DMS79 (cell line): ENCODE measurements at regions not wholly inside any gene's neighbourhood (a gene's known extent, or its start where the extent isn't known, plus 50 kb on each side); places are given as distances from the start of the nearest gene placed in this dataset.

Experiments used
- DNase-seq: peaks from one replicate; lab custom pipeline; 2025; lab: John Stamatoyannopoulos, UW

DNA sequence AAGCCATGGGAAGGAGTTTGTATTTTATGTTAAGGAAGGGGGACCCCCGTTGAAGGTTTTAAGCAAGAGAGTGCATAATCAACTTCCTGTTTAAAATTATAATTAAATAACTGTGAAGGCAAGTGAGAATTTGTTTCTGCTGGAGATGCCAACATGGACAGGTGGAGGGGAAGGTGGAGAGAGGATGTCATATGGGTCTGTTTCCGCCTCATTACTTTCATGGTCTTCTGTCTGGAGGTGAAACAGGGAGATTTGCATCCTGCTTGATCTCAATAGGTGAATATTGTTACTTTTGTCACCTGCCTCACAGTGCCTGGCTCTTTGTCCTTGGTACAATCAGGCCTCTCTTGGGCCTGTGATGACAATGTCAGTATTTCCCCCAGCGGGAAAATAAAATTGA is 300.6 kb upstream of the LMCD1 start:
- DNase-seq, result no peak

DNA sequence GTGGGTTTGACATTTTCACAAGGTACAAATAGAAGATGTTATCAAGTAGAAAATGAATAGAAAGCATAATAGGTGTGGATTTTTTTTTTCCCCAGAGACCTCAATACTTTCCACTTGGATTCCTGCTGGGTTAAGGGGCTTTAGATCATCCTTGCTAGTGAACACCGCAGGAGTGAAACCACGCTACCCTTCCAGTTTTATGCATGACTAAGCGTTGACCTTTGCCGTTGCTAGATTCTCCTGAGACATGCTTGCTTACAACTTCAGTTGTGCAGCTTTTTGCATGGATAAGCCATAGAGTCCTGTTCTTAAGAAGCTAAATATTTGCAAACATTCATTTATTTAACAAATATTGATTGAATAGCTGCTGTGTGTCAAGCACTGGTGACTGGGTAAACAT is 299.7 kb upstream of the LMCD1 start:
- no peak for DNase-seq

DNA sequence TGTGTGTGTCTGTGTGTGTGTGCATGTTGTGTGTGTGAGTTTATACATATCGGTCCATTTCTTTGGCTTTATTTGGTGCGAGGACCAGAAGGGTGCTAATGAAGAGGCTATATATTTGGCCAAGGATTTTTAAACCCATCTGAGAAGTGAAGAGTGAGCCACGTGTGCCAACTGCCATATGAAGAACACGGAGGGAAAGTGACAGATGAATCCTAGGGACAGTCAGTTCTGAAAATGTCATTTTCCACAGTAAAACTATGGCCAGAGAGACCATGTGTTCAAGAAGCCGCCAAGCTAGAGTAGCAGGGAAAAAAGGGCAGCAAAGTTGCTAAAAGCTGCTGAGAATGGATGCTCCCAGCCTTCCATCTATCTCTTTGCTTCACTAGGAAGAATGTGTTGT is 297.3 kb upstream of the LMCD1 start:
- DNase-seq, result no peak

DNA sequence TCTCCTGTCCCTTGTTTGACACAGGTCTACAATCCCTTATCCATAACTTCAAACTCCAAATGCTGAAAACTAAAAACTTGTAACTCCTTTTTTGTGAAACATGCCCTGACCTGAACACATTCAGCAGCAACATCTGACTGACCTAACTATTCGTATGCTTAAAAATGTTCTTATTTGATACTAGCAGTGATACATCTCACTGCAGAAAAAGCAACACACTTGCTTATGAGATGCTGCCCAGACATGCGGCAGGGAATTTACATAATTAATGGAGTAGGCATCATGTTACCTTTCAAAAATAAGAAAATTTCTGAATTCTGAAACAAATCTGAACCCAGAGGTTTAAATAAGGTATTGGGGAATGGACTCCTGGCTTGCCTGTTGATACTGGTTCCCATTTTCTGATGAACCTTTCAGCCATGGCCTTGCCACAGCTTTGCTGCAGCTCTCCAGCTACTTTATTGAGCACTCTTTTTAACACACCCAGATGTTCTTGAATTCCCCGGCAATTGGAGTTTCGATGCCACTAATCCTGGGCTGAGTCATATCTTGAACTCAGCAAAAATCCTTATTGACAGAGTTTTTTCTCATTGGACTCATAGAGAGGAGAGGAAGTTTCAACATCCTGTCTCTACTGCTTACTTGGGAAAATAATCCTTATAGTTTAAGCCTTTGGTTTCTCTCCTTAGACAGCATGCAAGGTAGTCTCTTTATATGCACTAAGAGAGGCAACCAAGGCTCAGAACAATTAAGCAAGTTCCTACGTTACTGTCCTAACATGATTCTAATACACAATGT is 296.6 kb upstream of the LMCD1 start:
- no peak for DNase-seq

DNA sequence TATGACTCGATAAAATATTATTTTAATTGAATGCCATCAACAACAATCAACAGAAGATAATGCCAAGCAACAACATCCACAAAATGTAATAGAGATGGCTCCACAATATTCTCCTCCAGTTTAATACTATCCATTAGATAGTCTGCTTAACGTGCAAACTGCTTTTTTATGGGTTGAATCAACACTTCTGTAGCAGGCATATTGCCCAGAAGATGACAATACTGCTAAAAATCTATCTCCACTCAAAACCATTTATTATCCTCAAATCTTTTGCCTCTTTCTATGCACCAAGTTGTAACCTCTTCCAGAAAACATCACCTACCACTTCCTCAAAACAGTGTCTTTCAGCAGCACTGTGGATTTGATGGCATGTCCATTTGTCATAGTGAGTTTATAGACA is 295.7 kb upstream of the LMCD1 start:
- no peak for DNase-seq

- DNase-seq, result no peak
Observed at GRCh38 chr3:8206971-8207617, 294.5 kb upstream of the LMCD1 start.

GRCh38 chr3:8210882-8211341 is 290.7 kb upstream of the LMCD1 start:
- DNase-seq, result no peak

GRCh38 chr3:8212794-8213193 is 288.8 kb upstream of the LMCD1 start:
- DNase-seq, result no peak

DNA sequence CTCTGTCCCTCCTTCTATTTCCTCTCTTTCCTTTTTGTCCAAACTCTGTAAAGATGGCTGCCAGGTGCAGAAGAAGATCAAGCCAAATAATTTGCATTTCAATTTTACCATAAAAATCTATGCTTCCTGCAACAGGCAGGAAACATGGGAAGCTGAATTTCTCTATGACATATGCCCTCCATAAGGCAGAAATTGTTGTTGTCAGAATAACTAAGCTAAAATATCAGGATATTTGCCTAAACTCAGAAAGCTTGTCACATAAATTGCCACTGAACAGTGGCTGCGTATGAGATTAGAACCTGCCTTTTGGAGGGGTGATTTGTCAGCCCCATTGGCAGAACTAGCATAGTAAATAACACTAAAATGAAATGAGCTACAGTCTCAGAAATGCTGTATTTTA is 288.3 kb upstream of the LMCD1 start:
- no peak for DNase-seq

DNA sequence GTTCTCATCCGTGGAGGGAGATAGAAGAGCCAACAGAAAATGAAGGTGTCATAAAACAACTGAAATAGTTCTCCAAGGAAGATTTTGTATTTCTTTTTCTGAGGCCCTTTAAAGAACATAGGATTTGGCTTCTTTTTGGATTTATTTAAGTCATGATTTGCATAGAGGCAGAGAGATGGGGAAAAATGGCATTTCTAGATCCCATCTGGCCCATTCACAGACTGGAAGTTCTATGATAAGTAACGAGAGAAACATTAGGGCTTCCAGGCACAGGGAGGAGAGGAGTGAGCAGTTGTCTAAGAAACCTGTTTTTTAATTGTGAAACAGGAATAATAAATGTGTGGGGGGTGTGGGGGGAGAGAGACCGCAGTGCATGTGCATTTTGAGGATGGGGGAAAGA is 285.8 kb upstream of the LMCD1 start:
- DNase-seq, result no peak

DNA sequence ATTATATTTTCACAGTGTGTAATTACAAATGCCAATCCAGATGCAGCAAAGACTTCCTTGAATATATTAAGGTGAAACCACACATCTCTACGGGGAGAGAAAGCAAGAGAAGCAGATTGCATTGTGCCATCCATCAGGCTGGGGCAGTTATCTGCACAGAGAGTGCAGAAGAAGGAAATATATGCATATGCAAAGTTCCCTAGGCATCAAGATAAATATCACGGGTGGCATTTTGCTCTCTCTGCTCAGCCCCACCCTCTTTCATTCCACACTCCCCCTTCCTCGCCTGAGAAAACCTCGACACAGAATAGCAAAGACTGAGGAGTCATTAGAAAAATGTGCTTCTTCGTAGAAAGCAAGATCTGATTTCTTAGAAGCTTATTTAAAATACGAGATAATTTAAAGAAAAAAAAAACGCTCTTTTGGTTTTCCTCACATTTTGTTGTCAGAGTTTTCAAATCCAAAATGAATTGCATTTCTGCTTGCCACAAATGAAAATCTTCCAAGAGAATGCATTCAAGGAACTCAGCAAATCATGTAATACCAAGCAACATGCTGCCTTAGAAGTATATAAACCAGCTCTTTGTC is 283.2 kb upstream of the LMCD1 start:
- no peak for DNase-seq

DNA sequence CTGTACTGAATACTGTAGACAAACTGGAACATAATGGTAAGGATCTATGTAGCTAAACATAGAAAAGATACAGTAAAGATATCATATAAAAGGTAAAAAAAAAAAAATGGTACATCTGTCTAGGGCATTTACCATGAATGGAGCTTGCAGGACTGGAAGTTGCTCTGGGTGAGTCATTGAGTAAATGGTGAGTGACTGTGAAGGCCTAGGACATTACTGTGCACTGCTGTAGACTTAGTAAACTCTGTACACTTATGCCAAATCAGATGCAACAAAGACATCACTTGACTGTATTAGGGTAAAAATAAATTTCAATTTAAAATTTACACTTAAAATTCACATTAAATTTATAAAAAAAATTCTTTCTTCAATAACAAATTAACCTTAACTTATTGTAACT is 281.3 kb upstream of the LMCD1 start:
- no peak for DNase-seq

GRCh38 chr3:8223766-8224165 is 277.9 kb upstream of the LMCD1 start:
- DNase-seq, result no peak

DNA sequence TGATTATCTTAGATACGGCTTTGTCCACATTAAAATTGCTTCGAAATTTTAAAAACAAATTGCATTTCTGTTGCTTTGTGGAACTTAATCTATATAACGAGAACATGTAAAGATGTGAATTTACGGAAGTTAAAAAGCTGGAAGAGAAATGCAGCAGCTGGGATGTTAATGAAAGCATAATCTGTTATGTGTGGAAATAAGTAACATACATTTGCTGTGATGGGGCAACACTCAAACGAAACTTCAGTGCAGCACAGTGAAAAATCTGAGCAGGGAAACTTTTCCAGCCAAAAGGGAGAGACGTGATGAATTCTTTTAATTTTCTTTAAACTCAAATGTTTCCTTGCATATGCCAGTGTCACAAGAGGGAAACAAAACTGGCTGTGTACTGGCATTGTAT is 276.7 kb upstream of the LMCD1 start:
- no peak for DNase-seq

DNA sequence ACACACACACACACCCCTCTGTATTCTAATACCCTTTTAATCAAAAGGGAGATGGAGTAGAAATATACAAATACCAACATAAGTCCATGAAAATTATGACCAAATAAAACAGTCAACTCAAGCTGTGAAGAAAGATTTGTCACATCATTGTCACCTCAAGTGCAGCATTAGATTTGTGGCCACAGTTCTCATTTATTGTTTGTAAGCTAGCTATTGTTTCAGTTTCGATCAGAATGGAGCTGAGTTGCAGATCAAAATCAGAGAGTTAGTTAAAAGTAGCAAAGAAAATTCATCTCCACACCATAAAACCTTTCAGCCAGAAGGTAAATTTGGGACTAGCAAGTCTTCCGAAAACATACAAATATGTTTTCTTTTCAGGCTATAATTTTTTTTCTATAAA is 267.7 kb upstream of the LMCD1 start:
- no peak for DNase-seq

DNA sequence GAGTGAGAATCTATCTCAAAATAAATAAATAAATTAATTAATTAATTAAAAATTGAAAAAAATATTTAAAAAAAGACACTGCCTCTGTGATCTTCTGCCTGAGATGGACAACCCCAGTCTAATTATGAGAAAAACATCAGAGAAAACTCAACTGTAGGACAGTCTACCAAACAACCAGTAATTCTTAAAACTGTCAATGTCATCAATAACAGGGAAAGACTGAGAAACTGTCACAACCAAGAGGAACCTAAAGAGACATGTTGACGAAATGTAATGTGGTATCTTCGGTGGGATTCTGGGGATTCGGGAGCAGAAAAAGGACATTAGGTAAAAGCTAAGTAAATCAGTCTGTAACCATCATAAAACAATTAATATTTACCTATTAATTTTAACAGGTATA is 265.4 kb upstream of the LMCD1 start:
- no peak for DNase-seq

DNA sequence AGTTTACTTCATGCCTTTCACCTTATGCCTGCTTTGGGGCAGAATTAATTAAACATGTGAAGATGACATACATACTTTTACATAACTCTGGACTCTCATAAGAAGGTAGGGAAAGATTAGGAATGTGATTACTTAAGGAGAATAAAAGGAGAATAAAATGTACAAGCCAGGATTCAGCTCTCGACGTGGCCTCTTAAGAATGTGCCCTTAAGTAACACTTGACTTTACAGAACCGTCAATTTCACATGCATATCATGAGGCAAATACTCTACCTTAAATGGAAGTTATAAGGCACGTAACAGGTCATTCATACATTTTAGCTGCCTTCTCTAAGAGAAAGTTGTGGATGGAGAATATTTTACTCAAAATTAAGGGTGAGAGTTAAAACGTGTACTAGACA is 263.7 kb upstream of the LMCD1 start:
- DNase-seq, result no peak

DNA sequence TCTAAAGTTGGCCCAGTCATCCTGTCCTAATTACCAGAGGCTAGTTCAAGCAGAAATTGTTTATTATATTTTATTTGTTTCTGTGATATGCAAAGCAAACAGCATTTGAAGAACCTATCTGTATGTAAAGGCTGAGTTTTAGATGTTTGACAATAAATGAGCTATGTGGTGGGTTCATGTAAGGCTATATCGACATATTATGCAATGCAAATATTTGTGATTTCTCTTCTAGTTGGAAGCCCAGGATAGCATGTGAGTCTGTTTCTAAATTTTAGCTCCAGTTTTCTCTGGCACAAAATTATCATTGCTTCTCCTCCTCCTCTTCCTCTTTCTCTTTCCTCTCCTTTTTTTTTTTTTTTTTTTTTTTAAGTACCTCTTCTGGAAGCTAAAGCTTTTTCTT is 263.2 kb upstream of the LMCD1 start:
- DNase-seq, result no peak

DNA sequence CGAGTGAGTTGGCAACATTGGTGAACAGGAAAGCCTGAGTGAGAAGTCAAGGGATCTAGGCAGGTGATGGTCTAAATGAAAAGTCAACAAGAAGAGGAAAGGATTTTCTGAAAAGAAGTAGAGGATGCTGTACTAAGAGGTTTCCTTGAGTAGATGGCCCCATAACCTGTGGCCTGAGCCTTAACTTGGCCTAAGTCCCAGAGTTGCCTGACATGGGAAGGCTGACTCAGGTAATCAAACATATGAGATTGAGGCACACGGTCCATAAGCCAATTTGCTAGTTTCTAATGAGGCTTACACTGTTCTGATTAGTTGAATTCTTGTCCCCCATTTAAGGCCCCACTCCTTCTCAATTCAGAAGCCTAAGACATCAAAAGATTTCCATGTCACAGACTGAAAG is 262.5 kb upstream of the LMCD1 start:
- DNase-seq, result no peak

GRCh38 chr3:8239718-8240695 is 261.6 kb upstream of the LMCD1 start:
- DNase-seq, result no peak

GRCh38 chr3:8246070-8246469 is 255.6 kb upstream of the LMCD1 start:
- no peak for DNase-seq

- no peak for DNase-seq
Observed at GRCh38 chr3:8253201-8253600, 248.4 kb upstream of the LMCD1 start.
